HT-29 (cell line): ENCODE measurements at regions not wholly inside any gene's neighbourhood (a gene's known extent, or its start where the extent isn't known, plus 50 kb on each side); places are given as distances from the start of the nearest gene placed in this dataset.
"Not testable (repeated sequence)": the region's sequence is repeated elsewhere in the genome, so short reads cannot be mapped to it uniquely, and the experiment has no call there.

Source experiments
- DNase-seq: peaks from one replicate; pipeline ENCODE4 v3.0.0-alpha.2; 2015; ENCODE audit warnings: low spot score

DNA sequence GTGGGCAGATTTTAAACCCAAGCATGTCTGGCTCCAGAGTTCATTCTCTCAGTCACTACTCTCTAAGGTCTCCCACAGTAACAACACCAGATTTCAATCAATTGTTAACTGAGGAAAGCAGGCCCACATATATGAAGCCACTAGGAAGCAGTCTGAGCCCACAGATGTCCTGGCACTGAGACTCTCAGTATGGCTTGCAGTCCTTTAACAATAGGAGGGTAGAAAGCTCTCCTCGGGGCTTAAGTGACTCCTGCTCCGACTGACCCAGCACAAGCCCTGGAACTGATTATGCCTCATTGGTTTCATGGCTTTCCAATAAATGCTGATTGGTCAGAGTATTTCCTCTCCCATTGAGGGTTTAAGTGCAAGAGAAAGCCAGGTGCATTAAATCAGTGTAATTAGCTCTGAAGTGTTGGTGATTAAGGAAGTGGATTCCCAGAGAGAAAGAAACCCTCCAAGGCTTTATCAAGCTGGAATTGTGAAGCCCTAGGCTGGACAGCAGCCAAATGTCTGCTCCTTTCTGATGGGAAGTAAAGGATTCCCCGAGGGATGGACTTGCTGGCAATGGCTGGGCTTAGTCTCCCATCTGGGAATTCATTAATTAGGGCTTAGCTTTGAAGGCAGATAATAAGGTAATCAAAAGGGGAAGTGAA, 76.6 kb upstream of the PROKR2 start:
- no peak for DNase-seq

DNA sequence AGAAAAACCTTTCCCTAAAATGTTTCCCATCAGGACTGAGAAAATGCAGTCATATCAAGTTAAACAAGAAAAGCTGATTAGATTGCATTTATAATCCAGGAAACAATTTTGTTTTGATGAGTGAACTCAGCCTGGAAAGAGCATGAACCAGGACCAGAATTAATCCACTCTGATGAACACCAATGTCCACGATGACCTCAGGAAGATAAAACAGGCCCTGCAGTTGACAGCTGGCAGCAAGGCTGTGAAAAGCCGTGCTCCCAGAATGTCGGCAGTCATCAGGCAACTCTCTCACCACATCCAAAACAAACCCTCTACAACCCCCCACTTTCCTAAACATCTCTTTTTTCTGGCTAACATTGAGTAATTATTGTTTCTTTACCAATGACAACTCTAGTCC, 74.0 kb upstream of the PROKR2 start:
- no peak for DNase-seq

DNA sequence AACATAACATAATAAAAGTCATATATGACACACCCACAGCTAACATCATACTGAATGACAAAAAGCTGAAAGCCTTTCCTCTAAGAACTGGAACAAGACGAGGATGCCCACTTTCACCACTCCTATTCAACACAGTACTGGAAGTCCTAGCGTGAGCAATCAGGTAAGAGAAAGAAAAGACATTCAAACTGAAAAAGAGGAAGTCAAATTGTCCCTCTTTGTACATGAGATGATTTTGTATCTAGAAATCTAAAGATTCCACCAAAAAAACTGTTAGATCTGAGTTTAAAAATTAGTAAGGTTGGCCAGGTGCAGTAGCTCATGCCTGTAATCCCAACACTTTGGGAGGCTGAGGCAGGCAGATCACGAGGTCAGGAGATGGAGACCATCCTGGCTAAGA, 70.1 kb upstream of the PROKR2 start:
- DNase-seq: not testable (repeated sequence)

DNA sequence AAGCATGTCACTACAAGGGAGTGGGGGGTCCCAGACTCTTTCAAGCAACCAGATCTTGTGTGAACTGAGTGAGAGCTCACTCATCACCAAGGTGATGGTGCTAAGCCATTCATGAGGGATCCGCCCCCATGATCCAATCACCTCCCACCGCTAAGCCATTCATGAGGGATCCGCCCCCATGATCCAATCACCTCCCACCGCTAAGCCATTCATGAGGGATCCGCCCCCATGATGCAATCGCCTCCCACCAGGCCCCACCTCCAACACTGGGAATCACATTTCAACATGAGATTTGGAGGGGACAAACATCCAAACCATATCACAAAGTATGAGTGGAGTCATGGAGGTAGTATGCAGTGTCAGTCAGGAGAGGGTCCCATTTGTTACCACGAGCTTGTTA, 64.8 kb upstream of the PROKR2 start:
- DNase-seq: not testable (repeated sequence)

DNA sequence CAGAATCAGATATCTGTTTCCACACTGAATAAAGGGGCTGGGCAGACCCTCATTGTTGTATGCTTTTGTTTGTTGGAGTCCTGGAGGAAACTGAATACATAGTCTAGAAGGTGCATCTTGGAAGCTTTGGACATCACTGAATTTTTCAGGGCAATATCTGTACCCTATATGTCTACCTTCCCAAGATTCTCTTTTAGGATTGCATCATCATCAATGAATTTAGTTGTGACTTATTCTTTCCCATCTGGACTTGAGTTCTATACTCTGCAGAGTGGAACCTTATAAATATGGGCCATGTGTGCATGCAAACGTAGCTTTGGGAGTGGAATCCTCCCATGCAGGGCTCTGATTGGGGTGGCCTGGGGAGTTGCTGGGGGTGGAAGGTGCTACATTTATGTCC, 60.7 kb upstream of the PROKR2 start:
- DNase-seq: no peak

DNA sequence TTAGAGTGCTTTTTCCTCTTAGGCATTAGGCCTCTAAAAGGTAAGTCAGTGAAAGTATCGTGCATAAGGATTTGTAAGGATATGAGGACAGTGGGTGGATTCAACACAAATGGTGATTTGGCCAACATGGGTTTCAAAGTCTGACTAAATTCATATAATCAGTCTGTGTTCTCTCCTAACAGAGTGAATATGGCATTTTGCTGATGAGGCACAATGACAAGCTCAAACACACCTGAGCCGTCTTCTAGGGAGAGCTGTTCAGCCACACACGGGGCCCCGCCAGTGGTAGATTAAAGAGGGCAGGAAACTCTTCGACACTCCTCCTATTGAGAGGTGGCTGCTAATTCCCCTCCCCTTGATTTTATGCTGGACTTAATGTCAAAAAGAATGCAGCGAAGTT, 59.5 kb upstream of the PROKR2 start:
- no peak for DNase-seq

DNA sequence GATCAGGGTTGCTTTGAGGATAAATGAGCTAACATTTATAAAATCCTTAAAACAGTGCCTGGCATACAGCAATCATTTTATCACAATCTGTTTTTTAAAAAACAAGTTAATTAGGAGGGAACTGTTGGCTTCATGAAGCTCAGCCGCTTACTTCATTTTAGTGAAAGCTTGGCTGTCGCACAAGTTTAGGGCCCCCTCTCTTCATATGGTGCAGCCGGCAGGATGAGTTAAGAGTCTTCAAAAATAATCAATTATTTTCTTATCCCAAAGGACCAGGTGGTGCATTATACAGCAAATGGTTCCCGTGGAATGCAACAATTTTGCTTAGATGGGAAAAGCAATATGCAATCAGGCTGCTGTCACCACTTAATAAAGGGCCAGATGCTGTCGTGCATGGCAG, 57.4 kb upstream of the PROKR2 start:
- DNase-seq: no peak

DNA sequence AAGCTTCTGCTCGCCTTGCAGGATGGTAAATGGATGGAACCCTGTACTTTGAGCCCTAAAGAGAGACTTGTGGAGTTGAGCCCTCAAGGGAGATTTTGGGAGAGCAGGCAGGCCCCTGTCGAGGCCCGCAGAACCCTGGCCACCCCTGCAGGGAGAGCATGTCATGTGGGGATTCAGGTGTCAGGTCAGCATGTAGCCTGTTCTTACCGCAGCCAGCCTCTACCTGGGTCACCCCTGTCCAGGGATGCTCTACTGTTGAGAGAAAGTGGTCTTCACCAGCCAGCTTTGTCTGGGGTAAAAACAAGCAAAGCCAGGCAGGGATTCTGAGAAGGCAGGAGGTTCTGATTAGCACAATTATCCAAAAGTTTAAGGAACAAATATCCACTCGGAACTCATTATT, 55.6 kb upstream of the PROKR2 start:
- DNase-seq: no peak

DNA sequence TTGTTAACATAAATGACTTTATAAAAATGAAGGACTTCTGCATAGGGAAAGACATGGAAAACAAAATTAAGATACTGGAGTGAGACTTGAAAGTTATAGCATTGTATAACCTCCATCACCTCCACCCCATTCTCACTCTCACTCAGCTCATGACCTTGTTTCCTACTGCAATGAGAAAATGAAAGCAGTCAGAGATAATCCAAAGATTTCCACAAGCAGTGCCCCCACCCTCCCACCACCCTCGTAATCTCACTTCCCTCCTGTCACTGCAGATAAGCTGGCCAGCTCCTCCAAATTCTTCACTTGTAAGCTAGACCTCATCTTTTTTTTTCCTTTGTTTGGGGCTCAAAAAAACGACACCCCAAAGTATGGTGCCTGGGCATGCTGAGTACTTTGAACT, 52.9 kb upstream of the PROKR2 start:
- DNase-seq: no peak
